Gastroesophageal sphincter (tissue), 3 donors: ENCODE measurements at regions not wholly inside any gene's neighbourhood (a gene's known extent, or its start where the extent isn't known, plus 50 kb on each side); places are given as distances from the start of the nearest gene placed in this dataset.

Experiments used
- CTCF ChIP-seq, 4 experiments: fragments of 200-600 bp in 2 of 4; fragments of 450-650 bp in 2 of 4; sonication (generic) in 1 of 4; IDR thresholded peaks; one replicate each; pipeline ENCODE4 v1.5.1; 2017 to 2019; ENCODE audit warnings: antibody characterized with exemption in 4 of 4, mild to moderate bottlenecking in 2 of 4, moderate library complexity in 2 of 4
- POLR2A ChIP-seq, 2 donors: fragments of 450-650 bp; IDR thresholded peaks; one replicate each; pipeline ENCODE4 v1.6.1; 2017; ENCODE audit warnings: antibody characterized with exemption in 2 of 2, mild to moderate bottlenecking in 2 of 2, moderate library complexity in 1 of 2

GRCh38 chr9:7451062-7451461 lies 348.5 kb downstream of the DMAC1 start:
- no peak for TF ChIP-seq POLR2A (IDR thresholded peaks at IDR 0.05)
- TF ChIP-seq CTCF (IDR thresholded peaks at IDR 0.05): no peak
